RWPE1 (cell line): ENCODE measurements at regions not wholly inside any gene's neighbourhood (a gene's known extent, or its start where the extent isn't known, plus 50 kb on each side); places are given as distances from the start of the nearest gene placed in this dataset.

Experiments
- CTCF ChIA-PET: fragments of 350-600 bp; sonication (Branson Sonifier 250); formaldehyde crosslinking; extraction: SDS; loops from one replicate; lab custom pipeline; 2021; lab: Yijun Ruan, JAX
- POLR2A ChIA-PET: fragments of 400-600 bp; formaldehyde crosslinking; extraction: SDS; loops from one replicate; lab custom pipeline; 2020; ENCODE audit warnings: antibody characterized with exemption; ENCODE audit not compliant: low non-redundant PET; lab: Yijun Ruan, JAX
- DNase-seq: peaks from one replicate; pipeline ENCODE4 v3.0.0; 2012; ENCODE audit warnings: low spot score
- H3K27ac ChIP-seq: fragments of 450-650 bp; 2 replicates; pipeline ENCODE4 v1.5.1; 2017
- TF ChIP-seq, protein P1 (sequence below): fragments of 450-650 bp; conservative IDR thresholded peaks from 2 replicates; pipeline ENCODE4 v1.5.1; 2017; ENCODE audit warnings: low read depth, mild to moderate bottlenecking

DNA sequence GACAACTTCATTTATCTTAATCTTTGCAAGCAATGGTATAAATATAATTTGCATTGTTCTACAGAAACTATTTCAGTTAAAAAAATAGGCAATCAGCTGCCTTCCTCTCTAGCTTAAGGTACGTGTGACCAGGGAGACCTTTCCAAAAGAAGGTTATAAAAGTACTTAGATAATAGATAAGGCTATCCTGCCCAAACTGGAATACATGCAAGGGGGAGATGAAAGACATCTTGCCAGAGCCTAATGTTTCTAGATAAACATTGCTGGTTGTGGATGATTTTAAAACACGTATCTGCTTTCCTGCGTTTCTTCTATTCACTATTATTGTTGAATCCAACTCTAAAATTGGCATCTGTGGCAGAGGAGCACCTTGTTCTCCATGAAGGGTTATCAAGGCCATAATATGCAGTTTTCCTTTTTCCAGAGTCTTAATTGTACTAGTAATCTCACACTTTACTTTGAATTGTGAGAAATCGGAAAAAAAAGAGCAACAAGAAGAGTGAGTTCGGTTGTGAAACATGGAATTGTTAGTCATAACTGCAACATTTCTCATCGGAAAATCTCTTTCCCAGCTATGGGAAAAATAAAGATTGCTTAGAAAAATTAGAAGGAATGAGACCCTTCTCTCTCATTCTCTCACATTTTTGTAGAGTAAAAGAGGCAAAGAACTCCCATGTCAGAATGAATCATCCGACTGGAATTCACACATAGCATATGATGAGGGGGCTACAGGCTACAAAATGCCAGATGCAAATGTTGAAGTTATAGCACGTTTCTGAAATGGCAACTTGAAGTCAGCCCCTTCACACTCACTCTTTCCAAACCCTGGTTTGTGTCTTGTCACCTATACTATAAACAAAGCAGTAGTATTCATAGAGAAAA lies 936.1 kb upstream of the NR2F2 start:
- ChIA-PET POLR2A (no interaction called here), CTCF (interaction anchor here (0.6 kb wide), 1 partner anchor 11 kb away, joined by 3 read pairs; no protein-coding TSS in a partner anchor)
- TF ChIP-seq, protein P1, sequence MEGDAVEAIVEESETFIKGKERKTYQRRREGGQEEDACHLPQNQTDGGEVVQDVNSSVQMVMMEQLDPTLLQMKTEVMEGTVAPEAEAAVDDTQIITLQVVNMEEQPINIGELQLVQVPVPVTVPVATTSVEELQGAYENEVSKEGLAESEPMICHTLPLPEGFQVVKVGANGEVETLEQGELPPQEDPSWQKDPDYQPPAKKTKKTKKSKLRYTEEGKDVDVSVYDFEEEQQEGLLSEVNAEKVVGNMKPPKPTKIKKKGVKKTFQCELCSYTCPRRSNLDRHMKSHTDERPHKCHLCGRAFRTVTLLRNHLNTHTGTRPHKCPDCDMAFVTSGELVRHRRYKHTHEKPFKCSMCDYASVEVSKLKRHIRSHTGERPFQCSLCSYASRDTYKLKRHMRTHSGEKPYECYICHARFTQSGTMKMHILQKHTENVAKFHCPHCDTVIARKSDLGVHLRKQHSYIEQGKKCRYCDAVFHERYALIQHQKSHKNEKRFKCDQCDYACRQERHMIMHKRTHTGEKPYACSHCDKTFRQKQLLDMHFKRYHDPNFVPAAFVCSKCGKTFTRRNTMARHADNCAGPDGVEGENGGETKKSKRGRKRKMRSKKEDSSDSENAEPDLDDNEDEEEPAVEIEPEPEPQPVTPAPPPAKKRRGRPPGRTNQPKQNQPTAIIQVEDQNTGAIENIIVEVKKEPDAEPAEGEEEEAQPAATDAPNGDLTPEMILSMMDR: no peak
- no peak for DNase-seq
- no peak overlapping the region for H3K27ac ChIP-seq

DNA sequence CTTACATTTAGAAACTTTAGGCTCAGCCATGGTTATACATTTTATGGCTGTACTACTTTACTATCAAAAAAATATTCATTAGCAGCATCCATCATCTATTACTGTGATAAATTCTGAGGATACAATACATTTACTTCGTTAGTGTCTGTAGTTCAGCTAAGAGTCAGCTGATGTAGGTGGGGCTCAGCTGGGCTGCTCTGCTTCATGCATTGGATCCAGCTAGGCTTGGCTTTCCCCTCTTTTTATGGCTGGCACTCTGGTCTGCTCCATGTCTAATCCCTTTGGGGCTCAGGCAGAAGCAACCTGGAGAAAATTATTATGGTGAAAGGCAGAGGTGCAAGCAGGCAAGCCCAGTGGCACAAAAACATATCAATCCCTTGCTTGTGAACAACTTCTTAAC lies 930.1 kb upstream of the NR2F2 start:
- ChIA-PET POLR2A (no interaction called here), CTCF (no interaction called here)
- DNase-seq: no peak
- TF ChIP-seq, protein P1: no peak
- no peak overlapping the region for H3K27ac ChIP-seq

DNA sequence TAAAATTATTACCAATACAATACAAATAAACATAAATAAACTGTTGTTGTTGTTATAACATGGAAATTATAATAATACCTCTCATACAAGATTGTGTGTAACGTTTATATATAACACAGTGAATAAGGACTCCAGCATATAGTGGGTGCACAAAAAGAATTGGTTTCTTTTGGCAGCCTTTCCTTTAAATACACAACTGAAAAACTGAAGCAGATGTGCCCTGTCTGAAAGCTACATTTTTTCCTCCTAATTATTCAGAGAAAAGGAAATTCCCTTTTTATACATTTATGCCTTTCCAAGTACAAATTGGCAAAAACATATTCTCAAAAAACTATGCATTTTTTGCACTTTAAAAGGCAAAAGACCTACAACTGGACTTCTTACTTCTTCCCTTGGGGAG lies 928.9 kb upstream of the NR2F2 start:
- DNase-seq: no peak
- ChIA-PET CTCF (interaction anchor here (0.6 kb wide), 2 partner anchors 49 to 66 kb away, joined by 3 to 4 read pairs; no protein-coding TSS in a partner anchor), POLR2A (no interaction called here)
- TF ChIP-seq, protein P1: no peak
- no peak overlapping the region for H3K27ac ChIP-seq

DNA sequence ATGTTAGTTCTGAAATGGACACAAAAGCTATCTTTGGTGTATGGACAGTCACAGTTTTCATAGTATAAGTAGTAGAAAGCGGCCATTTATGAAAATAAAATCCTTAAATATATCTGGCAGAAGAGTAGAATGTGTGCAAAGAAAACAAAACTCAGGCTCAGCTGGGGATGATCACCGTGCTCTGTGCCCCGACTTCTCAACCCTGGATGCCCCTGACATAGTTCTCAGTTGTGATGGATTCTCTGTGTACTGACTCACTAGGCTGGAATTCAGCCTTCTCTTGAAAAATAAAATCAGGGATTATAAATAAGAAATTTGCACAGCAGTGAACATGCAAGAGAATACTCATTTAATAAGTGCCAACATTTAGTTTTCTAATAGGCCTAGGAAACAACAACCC lies 925.1 kb upstream of the NR2F2 start:
- POLR2A ChIA-PET: no interaction called here
- CTCF ChIA-PET: interaction anchor here (0.6 kb wide), 1 partner anchor 11 kb away, joined by 3 read pairs; no protein-coding TSS in a partner anchor
- H3K27ac ChIP-seq: no peak overlapping the region
- TF ChIP-seq, protein P1: no peak
- DNase-seq: no peak

DNA sequence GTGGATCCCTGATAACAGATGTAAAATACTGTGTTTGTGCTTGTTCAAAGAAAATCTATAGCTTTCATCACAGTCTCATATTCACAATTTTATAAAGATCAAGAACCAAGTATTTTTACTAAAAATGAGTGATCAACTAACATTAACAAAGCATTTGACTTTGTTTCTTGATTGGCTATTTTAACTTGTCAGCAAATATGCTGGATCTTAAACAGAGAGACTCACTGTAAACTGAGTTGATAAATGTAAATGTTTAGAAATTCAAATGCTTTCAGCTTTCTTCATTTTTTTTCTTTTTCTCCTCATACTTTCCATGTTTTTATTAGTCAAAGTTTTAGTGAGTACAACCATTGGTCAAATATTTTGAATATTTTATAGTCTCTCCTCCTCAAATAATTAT lies 923.0 kb upstream of the NR2F2 start:
- CTCF ChIA-PET: no interaction called here
- no peak overlapping the region for H3K27ac ChIP-seq
- TF ChIP-seq, protein P1: no peak
- no peak for DNase-seq
- POLR2A ChIA-PET: no interaction called here

DNA sequence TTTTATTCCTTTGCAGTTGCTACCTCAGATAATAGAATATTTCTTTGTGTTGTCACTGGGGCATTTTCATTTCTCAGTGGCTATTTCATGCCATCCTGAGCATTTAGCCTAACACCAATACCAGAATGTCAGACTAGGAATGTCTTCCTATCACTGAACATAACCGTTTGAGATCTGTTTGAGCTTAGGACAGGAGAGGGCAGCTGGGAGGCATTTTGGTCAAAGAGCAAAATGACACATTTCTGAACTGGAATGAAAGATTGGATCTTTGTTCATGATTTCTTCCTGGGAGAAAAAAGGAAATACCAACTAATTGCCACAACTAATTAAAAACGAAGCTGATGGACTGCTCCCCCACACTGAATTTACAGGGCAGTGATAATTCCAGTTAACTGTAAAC lies 921.3 kb upstream of the NR2F2 start:
- ChIA-PET POLR2A (no interaction called here), CTCF (interaction anchor here (1.0 kb wide), 1 partner anchor 150 kb away, joined by 3 read pairs; no protein-coding TSS in a partner anchor)
- H3K27ac ChIP-seq: no peak overlapping the region
- no peak for DNase-seq
- TF ChIP-seq, protein P1: no peak
